SJCRH30 (cell line): ENCODE measurements at regions not wholly inside any gene's neighbourhood (a gene's known extent, or its start where the extent isn't known, plus 50 kb on each side); places are given as distances from the start of the nearest gene placed in this dataset.
"Not testable (repeated sequence)": the region's sequence is repeated elsewhere in the genome, so short reads cannot be mapped to it uniquely, and the experiment has no call there.

ENCODE experiments used
- DNase-seq, 2 experiments: peaks; one replicate each; pipeline ENCODE4 v3.0.0-alpha.2; 2015 to 2020
- H3K27ac ChIP-seq: fragments of 250-450 bp; sonication (Bioruptor Pico); 2 replicates; pipeline ENCODE4 v1.5.1; 2020; ENCODE audit warnings: mild to moderate bottlenecking, moderate library complexity
- H3K27me3 ChIP-seq: fragments of 250-450 bp; sonication (Bioruptor Pico); 2 replicates; pipeline ENCODE4 v1.5.1; 2020; ENCODE audit warnings: mild to moderate bottlenecking, moderate library complexity
- H3K36me3 ChIP-seq: fragments of 250-450 bp; sonication (Bioruptor Pico); 2 replicates; pipeline ENCODE4 v1.5.1; 2020; ENCODE audit warnings: mild to moderate bottlenecking, moderate library complexity
- H3K4me1 ChIP-seq: fragments of 250-450 bp; sonication (Bioruptor Pico); 2 replicates; pipeline ENCODE4 v1.5.1; 2020; ENCODE audit warnings: mild to moderate bottlenecking, moderate library complexity
- H3K4me3 ChIP-seq: fragments of 250-450 bp; sonication (Bioruptor Pico); 2 replicates; pipeline ENCODE4 v1.5.1; 2020; ENCODE audit warnings: mild to moderate bottlenecking, moderate library complexity
- H3K9me3 ChIP-seq: fragments of 250-450 bp; sonication (Bioruptor Pico); replicated peaks from 2 replicates; pipeline ENCODE4 v1.5.1; 2020; ENCODE audit warnings: mild to moderate bottlenecking, moderate library complexity

GRCh38 chr16:88128556-88128955 is 177.3 kb downstream of the BANP start:
- H3K36me3 ChIP-seq = no peaks in the 10 kb centered on the region

GRCh38 chr16:88129133-88129532 is 177.9 kb downstream of the BANP start:
- H3K27me3 ChIP-seq, H3K9me3 ChIP-seq, DNase-seq, H3K27ac ChIP-seq, H3K4me3 ChIP-seq, H3K4me1 ChIP-seq, H3K36me3 ChIP-seq: not testable (repeated sequence)

More at GRCh38 chr16:88128556-88128955, 177.3 kb downstream of the BANP start:
- DNase-seq = no peak
- no peak overlapping the region for H3K27ac ChIP-seq
- H3K4me1 ChIP-seq = no peaks in the 10 kb centered on the region
- no peak overlapping the region for H3K4me3 ChIP-seq
- H3K27me3 ChIP-seq = no peaks in the 10 kb centered on the region
- H3K9me3 ChIP-seq = no peaks in the 10 kb centered on the region

- H3K4me1 ChIP-seq = no peaks in the 10 kb centered on the region
- no peak for DNase-seq
These were observed 178.8 kb downstream of the BANP start for GRCh38 chr16:88130016-88130415.

GRCh38 chr16:88130681-88131080 is 179.4 kb downstream of the BANP start:
- no peaks in the 10 kb centered on the region for H3K36me3 ChIP-seq
- H3K4me1 ChIP-seq = no peaks in the 10 kb centered on the region
- no peak overlapping the region for H3K27ac ChIP-seq
- H3K4me3 ChIP-seq = no peak overlapping the region
- no peak for DNase-seq
- H3K27me3 ChIP-seq = no peaks in the 10 kb centered on the region
- no peaks in the 10 kb centered on the region for H3K9me3 ChIP-seq

More at GRCh38 chr16:88130016-88130415, 178.8 kb downstream of the BANP start:
- no peaks in the 10 kb centered on the region for H3K36me3 ChIP-seq
- no peaks in the 10 kb centered on the region for H3K9me3 ChIP-seq
- H3K4me3 ChIP-seq = no peak overlapping the region
- no peaks in the 10 kb centered on the region for H3K27me3 ChIP-seq
- no peak overlapping the region for H3K27ac ChIP-seq

- no peaks in the 10 kb centered on the region for H3K36me3 ChIP-seq
- H3K27ac ChIP-seq = no peak overlapping the region
- H3K27me3 ChIP-seq = no peaks in the 10 kb centered on the region
- H3K9me3 ChIP-seq = no peaks in the 10 kb centered on the region
- no peak overlapping the region for H3K4me3 ChIP-seq
- DNase-seq = no peak
- H3K4me1 ChIP-seq = no peaks in the 10 kb centered on the region
These were observed 180.0 kb downstream of the BANP start for GRCh38 chr16:88131256-88131655.

- no peak for DNase-seq
- no peaks in the 10 kb centered on the region for H3K9me3 ChIP-seq
- no peaks in the 10 kb centered on the region for H3K27me3 ChIP-seq
- no peaks in the 10 kb centered on the region for H3K4me1 ChIP-seq
- no peak overlapping the region for H3K27ac ChIP-seq
- H3K36me3 ChIP-seq = no peaks in the 10 kb centered on the region
- no peak overlapping the region for H3K4me3 ChIP-seq
These were observed 180.7 kb downstream of the BANP start for GRCh38 chr16:88131966-88132365.

- Histone ChIP-seq H3K9me3 (no peaks in the 10 kb centered on the region), H3K4me3 (no peak overlapping the region), H3K27me3 (no peaks in the 10 kb centered on the region), H3K27ac (no peak overlapping the region), H3K36me3 (no peaks in the 10 kb centered on the region), H3K4me1 (no peaks in the 10 kb centered on the region)
- DNase-seq = peak; percentile 10 to 14
These were observed 181.7 kb downstream of the BANP start for GRCh38 chr16:88132836-88133506.

- Histone ChIP-seq H3K4me1 (no peaks in the 10 kb centered on the region), H3K27ac (no peak overlapping the region)
- no peak for DNase-seq
These were observed 182.2 kb downstream of the BANP start for GRCh38 chr16:88133507-88133843.

GRCh38 chr16:88134172-88134898 is 183.1 kb downstream of the BANP start:
- DNase-seq = peak; percentile 6 to 11
- not testable (repeated sequence) for H3K27ac ChIP-seq

More at GRCh38 chr16:88133507-88133843, 182.2 kb downstream of the BANP start:
- no peaks in the 10 kb centered on the region for H3K27me3 ChIP-seq
- H3K36me3 ChIP-seq = no peaks in the 10 kb centered on the region
- H3K4me3 ChIP-seq = no peak overlapping the region
- no peaks in the 10 kb centered on the region for H3K9me3 ChIP-seq

GRCh38 chr16:88134899-88135682 is 183.9 kb downstream of the BANP start:
- H3K27ac ChIP-seq, DNase-seq: not testable (repeated sequence)

More at GRCh38 chr16:88134172-88134898, 183.1 kb downstream of the BANP start:
- H3K4me3 ChIP-seq, H3K4me1 ChIP-seq, H3K27me3 ChIP-seq, H3K36me3 ChIP-seq, H3K9me3 ChIP-seq: not testable (repeated sequence)

GRCh38 chr16:88136211-88136713 is 185.0 kb downstream of the BANP start:
- H3K9me3 ChIP-seq, H3K4me3 ChIP-seq, H3K36me3 ChIP-seq, DNase-seq, H3K27me3 ChIP-seq, H3K4me1 ChIP-seq, H3K27ac ChIP-seq: not testable (repeated sequence)

More at GRCh38 chr16:88134899-88135682, 183.9 kb downstream of the BANP start:
- not testable (repeated sequence) for H3K36me3 ChIP-seq, H3K9me3 ChIP-seq, H3K4me3 ChIP-seq, H3K27me3 ChIP-seq, H3K4me1 ChIP-seq

GRCh38 chr16:88136939-88137338 is 185.7 kb downstream of the BANP start:
- H3K36me3 ChIP-seq, H3K27ac ChIP-seq, H3K4me3 ChIP-seq, H3K27me3 ChIP-seq, DNase-seq, H3K4me1 ChIP-seq, H3K9me3 ChIP-seq: not testable (repeated sequence)

GRCh38 chr16:88139141-88139540 is 187.9 kb downstream of the BANP start:
- DNase-seq, H3K4me1 ChIP-seq, H3K9me3 ChIP-seq, H3K36me3 ChIP-seq, H3K4me3 ChIP-seq, H3K27ac ChIP-seq, H3K27me3 ChIP-seq: not testable (repeated sequence)

- H3K27ac ChIP-seq, H3K9me3 ChIP-seq, H3K4me3 ChIP-seq: not testable (repeated sequence)
These were observed 189.0 kb downstream of the BANP start for GRCh38 chr16:88140195-88140594.

GRCh38 chr16:88141580-88141979 is 190.3 kb downstream of the BANP start:
- Histone ChIP-seq H3K4me1 (no peaks in the 10 kb centered on the region), H3K36me3 (no peaks in the 10 kb centered on the region), H3K27me3 (no peaks in the 10 kb centered on the region), H3K9me3 (no peaks in the 10 kb centered on the region), H3K27ac (no peak overlapping the region), H3K4me3 (no peak overlapping the region)
- DNase-seq = no peak

More at GRCh38 chr16:88140195-88140594, 189.0 kb downstream of the BANP start:
- H3K36me3 ChIP-seq, H3K4me1 ChIP-seq, H3K27me3 ChIP-seq, DNase-seq: not testable (repeated sequence)
